SU-DHL-6 (cell line): ENCODE measurements at regions not wholly inside any gene's neighbourhood (a gene's known extent, or its start where the extent isn't known, plus 50 kb on each side); places are given as distances from the start of the nearest gene placed in this dataset.

ENCODE experiments used
- H2AFZ ChIP-seq: fragments of 200-600 bp; sonication (generic); 2 replicates; pipeline ENCODE4 v1.6.1; 2014; ENCODE audit warnings: low read depth, mild to moderate bottlenecking, moderate library complexity, mixed read lengths, antibody characterized with exemption, low read length; ENCODE audit not compliant: severe bottlenecking
- H3F3A ChIP-seq: fragments of 200-600 bp; shearing (Covaris generic); 2 replicates; pipeline ENCODE4 v1.6.0; 2016; ENCODE audit warnings: antibody characterized with exemption, mild to moderate bottlenecking; ENCODE audit not compliant: insufficient read depth
- H3K27ac ChIP-seq: fragments of 200-600 bp; sonication (generic); 2 replicates; pipeline ENCODE4 v1.5.1; 2016; ENCODE audit warnings: low read depth, mild to moderate bottlenecking, low read length, moderate library complexity, mixed read lengths
- H3K27me3 ChIP-seq: fragments of 200-600 bp; sonication (generic), shearing (Covaris generic); 2 replicates; pipeline ENCODE4 v1.6.0; 2014; ENCODE audit warnings: mild to moderate bottlenecking, low read length
- H3K36me3 ChIP-seq: fragments of 200-600 bp; sonication (generic); 2 replicates; pipeline ENCODE4 v1.6.1; 2014; ENCODE audit warnings: mild to moderate bottlenecking, low read length, mixed read lengths
- H3K4me2 ChIP-seq: fragments of 300-600, 200-600 bp; shearing (Covaris generic), sonication (generic); 2 replicates; pipeline ENCODE4 v1.6.0; 2014; ENCODE audit warnings: low read length, low read depth, mild to moderate bottlenecking; ENCODE audit not compliant: poor library complexity, severe bottlenecking
- H3K4me3 ChIP-seq: fragments of 200-600 bp; sonication (generic); 2 replicates; pipeline ENCODE4 v1.5.1; 2014; ENCODE audit warnings: antibody characterized with exemption, low read length, mild to moderate bottlenecking, mixed read lengths; ENCODE audit not compliant: insufficient read depth, poor library complexity, severe bottlenecking
- H3K79me2 ChIP-seq: fragments of 200-600 bp; sonication (generic); 2 replicates; pipeline ENCODE4 v1.6.1; 2014; ENCODE audit warnings: mild to moderate bottlenecking, low read length, moderate library complexity; ENCODE audit not compliant: insufficient read depth
- H3K9ac ChIP-seq: fragments of 200-600 bp; sonication (generic); 2 replicates; pipeline ENCODE4 v1.7.0; 2014; ENCODE audit warnings: mild to moderate bottlenecking, low read length
- H3K9me2 ChIP-seq: fragments of 200-600 bp; sonication (generic); replicated peaks from 2 replicates; pipeline ENCODE4 v1.6.1; 2014; ENCODE audit warnings: low read length; ENCODE audit not compliant: insufficient read depth
- H3K9me3 ChIP-seq: fragments of 200-600 bp; sonication (generic); 2 replicates; pipeline ENCODE4 v1.6.1; 2014; ENCODE audit warnings: low read length, mixed read lengths; ENCODE audit not compliant: insufficient read depth
- H4K20me1 ChIP-seq: fragments of 200-600 bp; sonication (generic); 2 replicates; pipeline ENCODE4 v1.6.1; 2014; ENCODE audit warnings: low read depth, mild to moderate bottlenecking, antibody characterized with exemption, low read length, moderate library complexity, mixed read lengths
- EZH2phosphoT487 ChIP-seq: fragments of 200-600 bp; sonication (generic), shearing (Covaris generic); conservative IDR thresholded peaks from 2 replicates; pipeline ENCODE4 v1.6.1; 2018; ENCODE audit warnings: mild to moderate bottlenecking, antibody characterized with exemption, low read length, moderate library complexity, mixed read lengths
- TF ChIP-seq, protein P1 (sequence below): fragments of 200-600 bp; sonication (generic); IDR thresholded peaks from one replicate; pipeline ENCODE4 v1.5.1; 2017; ENCODE audit warnings: antibody characterized with exemption, mild to moderate bottlenecking, low read length, moderate library complexity; ENCODE audit not compliant: insufficient read depth, poor library complexity, severe bottlenecking

DNA sequence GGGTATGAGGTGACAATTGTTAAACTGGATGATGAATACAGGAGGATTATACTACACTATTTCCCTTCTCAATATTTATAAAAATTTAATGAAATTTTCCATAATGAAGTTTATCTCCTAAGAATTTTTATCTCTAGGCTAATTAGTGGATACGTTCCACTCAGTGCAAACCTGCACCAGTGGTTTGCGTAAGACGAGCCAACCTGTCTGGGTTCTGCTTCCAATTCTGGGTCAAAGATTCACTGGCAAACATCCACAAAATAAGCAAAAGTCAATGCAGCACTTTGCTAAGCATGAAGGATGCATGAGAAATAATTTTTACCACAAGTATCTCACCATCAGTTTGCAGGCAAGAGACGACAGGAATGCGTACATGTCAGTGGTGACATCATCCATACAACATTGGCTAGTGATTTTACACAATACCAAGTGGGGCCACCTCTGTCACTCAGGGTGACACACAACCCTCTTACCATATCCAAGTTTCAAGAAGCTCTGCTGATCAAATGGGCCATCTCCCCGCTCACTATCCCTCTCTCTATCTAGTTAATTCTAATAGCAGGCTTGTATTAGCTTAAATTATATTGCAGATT, 51.7 kb downstream of the FAM50B start:
- no peaks in the 10 kb centered on the region for H4K20me1 ChIP-seq
- no peak overlapping the region for H3K9ac ChIP-seq
- H3K4me2 ChIP-seq: no peak overlapping the region
- H3K27me3 ChIP-seq: no peaks in the 10 kb centered on the region
- no peaks in the 10 kb centered on the region for H3K36me3 ChIP-seq
- H3F3A ChIP-seq: no peaks in the 10 kb centered on the region
- H3K27ac ChIP-seq: no peak overlapping the region
- no peak overlapping the region for H3K4me3 ChIP-seq
- H3K9me3 ChIP-seq: no peaks in the 10 kb centered on the region
- no peak for TF ChIP-seq EZH2phosphoT487
- TF ChIP-seq, protein P1, sequence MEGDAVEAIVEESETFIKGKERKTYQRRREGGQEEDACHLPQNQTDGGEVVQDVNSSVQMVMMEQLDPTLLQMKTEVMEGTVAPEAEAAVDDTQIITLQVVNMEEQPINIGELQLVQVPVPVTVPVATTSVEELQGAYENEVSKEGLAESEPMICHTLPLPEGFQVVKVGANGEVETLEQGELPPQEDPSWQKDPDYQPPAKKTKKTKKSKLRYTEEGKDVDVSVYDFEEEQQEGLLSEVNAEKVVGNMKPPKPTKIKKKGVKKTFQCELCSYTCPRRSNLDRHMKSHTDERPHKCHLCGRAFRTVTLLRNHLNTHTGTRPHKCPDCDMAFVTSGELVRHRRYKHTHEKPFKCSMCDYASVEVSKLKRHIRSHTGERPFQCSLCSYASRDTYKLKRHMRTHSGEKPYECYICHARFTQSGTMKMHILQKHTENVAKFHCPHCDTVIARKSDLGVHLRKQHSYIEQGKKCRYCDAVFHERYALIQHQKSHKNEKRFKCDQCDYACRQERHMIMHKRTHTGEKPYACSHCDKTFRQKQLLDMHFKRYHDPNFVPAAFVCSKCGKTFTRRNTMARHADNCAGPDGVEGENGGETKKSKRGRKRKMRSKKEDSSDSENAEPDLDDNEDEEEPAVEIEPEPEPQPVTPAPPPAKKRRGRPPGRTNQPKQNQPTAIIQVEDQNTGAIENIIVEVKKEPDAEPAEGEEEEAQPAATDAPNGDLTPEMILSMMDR: no peak
- H3K79me2 ChIP-seq: no peaks in the 10 kb centered on the region
- no peaks in the 10 kb centered on the region for H3K9me2 ChIP-seq
- no peak overlapping the region for H2AFZ ChIP-seq

DNA sequence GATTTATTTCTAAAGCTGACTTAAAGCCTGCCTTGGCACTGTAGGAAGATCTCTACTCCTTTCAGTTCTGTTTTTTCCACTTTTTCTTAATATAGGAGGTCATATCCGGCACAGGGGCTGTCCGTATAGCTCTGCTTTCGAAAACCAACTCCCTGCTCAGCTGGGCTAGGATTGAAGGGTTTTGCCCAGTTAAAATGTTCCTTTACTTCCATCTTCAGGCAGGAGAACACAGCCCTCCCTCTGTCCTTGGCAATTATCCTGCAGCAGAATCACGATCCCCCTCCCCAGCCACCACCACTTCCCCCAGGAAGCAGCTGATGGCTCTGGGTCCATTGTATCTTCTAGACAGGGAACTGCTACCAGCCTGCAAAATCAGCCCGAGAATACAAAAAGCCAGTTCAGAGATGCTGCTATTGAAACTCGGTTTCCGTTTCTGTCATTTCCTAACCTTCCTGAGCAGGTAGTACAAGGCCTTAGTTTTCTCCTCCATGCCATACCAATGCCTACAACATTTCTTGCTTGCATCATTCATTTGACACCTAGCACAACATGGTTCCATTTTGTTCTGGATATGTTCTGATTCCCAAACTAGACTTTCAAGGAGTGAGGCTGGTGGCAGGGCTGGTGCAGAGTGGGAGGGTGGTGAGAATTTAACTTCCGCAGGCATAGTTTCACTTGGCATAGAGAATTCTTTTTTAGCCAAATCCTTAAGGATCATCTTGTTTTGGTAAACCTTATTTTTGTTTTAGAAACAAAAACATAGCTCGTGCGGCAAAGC, 53.9 kb downstream of the FAM50B start:
- Histone ChIP-seq H3K36me3 (no peaks in the 10 kb centered on the region), H3K9me2 (no peaks in the 10 kb centered on the region), H3K79me2 (no peaks in the 10 kb centered on the region), H3K9ac (no peak overlapping the region), H3K27ac (no peak overlapping the region), H3K4me3 (no peak overlapping the region), H4K20me1 (no peaks in the 10 kb centered on the region), H2AFZ (no peak overlapping the region), H3K9me3 (no peaks in the 10 kb centered on the region), H3F3A (no peaks in the 10 kb centered on the region), H3K27me3 (no peaks in the 10 kb centered on the region), H3K4me2 (no peak overlapping the region)
- TF ChIP-seq, protein P1: no peak
- no peak for TF ChIP-seq EZH2phosphoT487

DNA sequence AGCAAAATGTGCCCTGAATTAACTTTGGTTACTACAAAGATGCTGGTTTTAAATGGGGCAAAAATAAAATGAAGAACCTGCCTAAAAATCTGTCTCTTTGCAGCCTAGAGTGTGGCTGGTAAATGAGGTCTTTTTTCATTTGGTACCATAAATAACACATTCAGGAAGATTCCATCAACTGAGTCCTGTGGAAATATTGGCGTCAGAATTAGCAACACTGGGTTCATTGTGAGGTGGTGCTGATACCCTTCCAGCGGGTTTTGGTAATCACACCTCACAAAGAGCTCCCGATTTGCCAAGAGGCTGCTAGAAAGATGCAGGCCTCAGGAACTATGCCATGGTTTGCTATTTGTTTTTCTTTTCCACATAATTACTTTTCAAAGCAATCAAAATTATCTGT, 55.3 kb downstream of the FAM50B start:
- no peak overlapping the region for H3K9ac ChIP-seq
- H2AFZ ChIP-seq: no peak overlapping the region

More for the DNA sequence above, 55.3 kb downstream of the FAM50B start:
- no peak overlapping the region for H3K4me2 ChIP-seq
- no peaks in the 10 kb centered on the region for H3K27me3 ChIP-seq
- H3F3A ChIP-seq: no peaks in the 10 kb centered on the region
- no peaks in the 10 kb centered on the region for H3K36me3 ChIP-seq
- TF ChIP-seq, protein P1: no peak
- no peak for TF ChIP-seq EZH2phosphoT487
- no peaks in the 10 kb centered on the region for H3K79me2 ChIP-seq
- no peak overlapping the region for H3K27ac ChIP-seq
- H3K9me2 ChIP-seq: no peaks in the 10 kb centered on the region
- no peak overlapping the region for H3K4me3 ChIP-seq
- no peaks in the 10 kb centered on the region for H3K9me3 ChIP-seq
- H4K20me1 ChIP-seq: no peaks in the 10 kb centered on the region
